SKM-1 (cell line): ENCODE measurements at regions not wholly inside any gene's neighbourhood (a gene's known extent, or its start where the extent isn't known, plus 50 kb on each side); places are given as distances from the start of the nearest gene placed in this dataset.
"Not testable (repeated sequence)": the region's sequence is repeated elsewhere in the genome, so short reads cannot be mapped to it uniquely, and the experiment has no call there.

Experiments used
- DNase-seq: peaks from one replicate; lab custom pipeline; 2025; ENCODE audit not compliant: unreplicated experiment; lab: John Stamatoyannopoulos, UW

DNA sequence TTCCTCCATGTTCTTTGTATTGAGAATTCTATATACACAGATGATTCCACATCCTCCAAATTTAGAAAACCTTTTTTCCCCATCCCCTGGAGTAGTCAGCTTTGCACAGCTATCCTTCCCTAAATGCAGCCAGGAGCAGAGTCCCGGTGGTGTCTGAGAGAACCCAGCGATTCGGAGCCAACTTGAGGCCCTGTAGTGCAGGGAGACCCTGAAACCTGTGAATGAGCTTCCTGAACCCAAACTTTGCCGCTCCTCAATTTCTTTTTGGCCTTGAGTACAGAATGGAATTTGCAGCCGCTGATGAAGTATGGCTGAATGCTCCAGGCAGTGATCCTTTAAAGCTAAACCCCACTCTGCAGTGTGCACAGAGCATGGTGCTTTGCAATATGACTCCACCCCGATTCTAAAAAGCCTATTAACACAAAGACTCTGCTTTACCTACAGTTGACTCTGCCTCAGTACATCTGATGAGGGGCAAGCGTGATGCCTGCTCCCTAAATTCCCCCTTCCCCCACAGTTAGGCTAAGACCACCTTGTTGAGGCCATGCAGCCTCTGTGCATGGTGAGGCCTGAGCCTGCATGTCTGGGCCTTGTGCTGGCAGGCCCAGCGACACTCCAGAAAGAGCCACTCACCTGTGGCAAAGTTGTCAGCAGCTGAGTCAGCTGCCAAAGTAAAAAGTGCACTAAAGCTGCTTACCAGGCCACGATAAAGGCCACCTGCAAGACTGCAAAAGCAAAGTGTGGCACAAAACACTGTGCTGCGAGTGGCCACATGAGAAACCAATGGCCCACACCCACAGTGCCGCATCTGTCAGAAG, 82.1 kb downstream of the PLEKHG1 start:
- no peak for DNase-seq

DNA sequence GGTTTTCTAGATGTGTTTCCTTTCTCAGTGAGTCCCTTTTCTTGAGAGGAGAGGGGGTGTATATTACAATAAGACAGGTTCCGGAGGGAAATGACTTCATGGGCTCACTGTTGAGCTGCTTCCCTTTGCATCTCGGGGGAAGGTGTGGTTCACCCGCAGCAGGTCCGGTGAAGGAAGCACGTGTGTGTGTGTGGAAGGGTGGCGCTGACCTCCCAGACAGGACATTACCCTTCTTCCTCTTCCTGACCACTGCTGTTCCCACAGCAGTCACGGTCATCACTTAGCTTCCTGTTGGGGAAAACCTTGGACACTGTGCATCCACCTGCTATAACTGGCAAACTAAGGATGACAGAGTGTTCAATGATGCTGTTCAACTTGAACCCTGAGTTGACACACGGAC, 83.6 kb downstream of the PLEKHG1 start:
- no peak for DNase-seq

DNA sequence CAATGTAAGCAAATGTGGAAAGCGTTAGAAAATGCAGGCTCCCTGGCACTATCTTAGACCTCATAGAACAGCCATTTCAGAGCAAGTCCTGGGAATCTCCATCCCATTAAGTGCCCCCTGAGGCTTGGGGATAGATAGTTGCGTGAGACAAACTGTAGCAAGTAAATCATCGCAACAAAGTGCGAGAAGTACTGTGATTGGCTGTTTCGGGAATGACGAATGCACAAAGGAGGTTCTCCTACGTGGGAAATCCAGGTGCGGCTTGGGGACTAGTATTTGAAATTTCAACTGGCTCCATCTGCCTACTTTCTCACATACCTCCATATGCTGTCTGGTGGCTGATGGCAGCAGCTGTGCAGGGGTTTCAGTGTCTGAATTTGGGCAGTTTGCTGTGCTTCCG, 84.5 kb downstream of the PLEKHG1 start:
- no peak for DNase-seq

DNA sequence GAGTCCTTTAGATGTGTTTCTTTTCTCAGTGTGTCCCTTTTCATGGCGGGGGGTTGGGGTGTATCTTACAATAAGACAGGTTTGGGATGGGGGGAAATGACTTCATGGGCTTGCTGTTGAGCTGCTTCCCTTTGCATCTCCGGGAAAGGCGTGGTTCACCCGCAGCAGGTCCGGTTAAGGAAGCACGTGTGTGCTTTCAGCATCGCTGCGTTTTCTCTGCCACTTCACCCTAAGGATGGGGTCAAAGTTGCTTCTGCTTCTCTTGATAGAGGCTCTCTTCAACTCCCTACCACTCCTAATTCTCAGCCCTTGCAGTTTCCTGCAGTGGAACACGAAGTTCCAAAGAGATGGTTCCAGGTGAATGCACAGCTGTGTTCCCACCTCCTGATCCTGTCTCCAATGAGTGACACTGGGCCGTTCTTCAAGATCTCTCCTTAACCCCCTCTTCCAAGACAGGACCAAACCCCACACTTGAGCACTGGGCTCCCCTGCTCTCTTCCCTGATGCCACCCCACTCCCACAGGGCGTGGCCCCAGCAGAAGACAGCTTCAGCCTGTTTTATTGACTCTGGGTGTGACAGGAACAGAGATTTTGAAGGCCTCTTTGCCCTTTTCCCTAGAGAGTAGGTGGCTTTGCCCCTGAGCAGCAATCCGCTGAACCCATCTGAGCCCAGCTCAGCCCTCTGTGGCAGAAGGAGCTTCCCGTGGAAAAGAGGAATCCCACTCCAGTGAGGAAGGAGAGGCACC, 85.2 kb downstream of the PLEKHG1 start:
- DNase-seq: no peak

DNA sequence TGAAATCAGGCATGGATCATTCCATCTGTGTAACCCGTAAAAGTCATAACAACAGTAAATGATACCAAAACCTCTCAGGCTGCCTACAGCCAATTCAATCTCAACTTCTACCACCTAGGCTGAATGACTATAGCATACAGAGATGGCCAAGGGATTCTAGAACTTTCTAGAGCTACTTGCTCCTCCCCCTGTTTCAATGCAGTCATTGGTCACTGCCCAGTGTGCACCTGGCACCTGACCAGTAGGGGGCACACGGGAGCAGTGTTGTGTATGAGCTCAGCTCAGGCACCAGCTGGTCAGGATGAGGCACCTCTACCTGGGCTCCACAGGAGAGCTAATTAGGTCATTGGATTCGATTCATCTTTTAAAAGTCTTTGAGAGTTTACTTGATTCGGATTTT, 86.2 kb downstream of the PLEKHG1 start:
- DNase-seq: no peak

DNA sequence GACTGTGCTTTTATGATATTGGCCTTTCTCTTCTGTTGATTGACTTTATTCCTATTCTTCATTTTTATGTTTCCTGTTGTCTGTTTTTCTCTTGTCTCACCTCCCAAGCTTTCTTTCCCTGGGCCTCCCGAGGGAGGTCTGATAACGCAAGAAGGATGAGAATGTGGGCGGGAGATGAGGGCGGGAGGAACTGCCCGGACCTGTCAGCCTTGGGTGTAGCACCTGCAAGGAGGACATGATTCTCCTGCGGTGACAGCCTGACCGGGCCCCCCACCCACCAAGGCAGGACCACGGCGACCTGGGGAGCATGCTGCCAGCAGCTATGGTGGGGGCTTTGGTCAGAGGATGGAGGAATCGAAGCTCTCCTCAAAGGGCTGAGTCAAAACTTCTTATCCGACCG, 86.9 kb downstream of the PLEKHG1 start:
- DNase-seq: no peak

DNA sequence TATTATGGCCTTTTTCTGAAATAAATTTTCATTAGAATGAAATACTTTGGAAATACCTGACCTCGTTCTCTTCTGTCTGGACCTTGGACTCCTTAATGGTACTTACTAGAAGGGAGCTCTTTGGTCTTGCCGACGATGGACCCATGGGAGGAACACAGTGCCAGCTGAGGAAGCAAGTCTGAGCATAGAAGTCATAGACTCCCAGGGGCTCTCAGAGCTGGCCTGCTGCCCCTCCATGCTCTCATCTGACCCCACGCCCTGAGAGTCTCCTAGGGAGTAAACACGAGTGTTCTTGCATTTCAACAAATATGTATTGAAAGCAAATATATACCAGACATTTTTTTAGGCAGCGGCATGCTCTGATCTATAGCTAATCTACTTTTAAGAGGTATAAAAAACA, 87.8 kb downstream of the PLEKHG1 start:
- DNase-seq: no peak

DNA sequence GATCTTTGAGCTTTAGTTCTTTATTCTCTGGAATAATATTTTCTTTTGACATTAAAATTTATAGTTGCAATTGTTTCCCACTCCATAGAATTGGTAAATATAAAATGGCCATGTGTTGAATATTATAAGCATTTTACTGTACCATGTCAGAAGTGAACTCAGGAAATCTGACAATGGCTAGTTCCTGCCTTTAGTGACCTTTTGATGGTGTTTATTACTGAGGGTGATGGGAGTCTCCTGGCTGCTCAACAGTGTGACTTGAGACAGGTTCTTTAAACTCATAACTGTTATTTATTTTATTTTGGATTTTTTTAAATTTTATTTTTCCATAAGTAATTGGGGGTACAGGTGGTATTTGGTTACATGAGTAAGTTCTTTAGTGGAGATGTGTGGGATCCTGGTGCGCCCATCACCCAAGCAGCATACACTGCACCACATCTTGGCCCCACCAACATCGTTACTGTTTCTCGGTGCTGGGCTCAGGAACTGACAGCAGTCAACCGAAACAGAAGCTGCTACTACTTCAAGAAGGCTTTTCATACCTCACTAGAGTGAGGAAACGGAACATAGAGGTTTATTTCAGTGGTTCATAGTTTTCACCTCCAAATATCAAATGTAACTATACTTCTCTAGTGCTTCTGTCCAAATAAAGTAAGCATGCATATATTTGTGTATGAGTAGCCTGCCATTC, 90.4 kb downstream of the PLEKHG1 start:
- DNase-seq: no peak

DNA sequence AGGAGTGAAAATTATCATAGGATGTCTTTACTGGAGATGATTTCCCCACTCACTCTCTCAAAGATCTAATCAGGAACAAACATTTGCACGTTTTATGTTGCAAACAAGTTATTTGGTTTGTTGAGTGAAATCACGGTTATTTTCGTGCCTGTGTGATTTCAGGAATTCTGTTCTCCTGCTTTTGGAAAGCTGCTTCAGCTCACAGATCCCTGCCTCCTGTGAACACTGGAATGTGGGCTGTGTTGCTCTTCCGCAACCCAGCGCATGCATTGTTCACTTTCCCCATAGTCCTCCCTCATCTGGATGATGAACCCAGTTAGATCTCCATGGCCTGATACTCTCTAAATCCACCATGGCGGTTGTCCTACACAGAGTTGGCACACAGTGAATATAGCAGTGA, 91.0 kb downstream of the PLEKHG1 start:
- no peak for DNase-seq

DNA sequence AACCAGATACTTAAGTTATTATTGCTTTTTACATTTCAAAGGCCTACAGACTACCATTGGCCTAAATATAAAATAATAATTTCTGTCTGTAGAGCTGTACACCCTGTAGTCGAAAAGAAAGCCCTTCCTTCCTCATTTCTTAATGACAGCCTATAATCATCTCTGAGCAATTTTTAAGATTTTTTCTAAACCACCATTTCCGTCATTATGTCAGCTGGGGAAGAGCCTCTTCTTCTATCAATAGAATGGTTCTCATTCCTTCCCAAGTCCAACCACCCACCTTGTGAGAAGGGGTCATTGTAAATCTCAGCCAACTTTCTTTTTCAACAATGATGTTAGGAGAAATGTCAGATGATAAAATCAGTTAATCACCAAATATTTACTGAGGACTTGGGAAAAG, 91.8 kb downstream of the PLEKHG1 start:
- DNase-seq: no peak

DNA sequence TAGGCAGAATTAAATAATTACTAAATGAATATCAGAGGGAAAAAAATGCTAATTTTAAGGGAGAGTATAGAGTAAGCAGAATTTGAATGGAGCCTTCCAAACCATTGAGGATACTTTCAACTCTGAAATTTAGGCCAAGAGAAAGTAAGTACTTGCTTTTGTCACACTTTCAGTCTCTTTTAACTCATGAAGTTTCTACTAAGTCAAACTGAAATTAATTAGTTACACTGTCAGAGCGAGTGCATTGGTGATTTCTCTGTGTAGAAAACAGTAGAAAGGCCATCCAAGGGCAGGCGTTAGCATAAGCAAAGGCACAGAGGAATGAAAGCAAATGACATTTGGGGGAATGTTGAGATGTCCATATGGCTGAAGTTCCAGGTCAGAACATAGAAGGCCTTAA, 92.9 kb downstream of the PLEKHG1 start:
- DNase-seq: no peak

DNA sequence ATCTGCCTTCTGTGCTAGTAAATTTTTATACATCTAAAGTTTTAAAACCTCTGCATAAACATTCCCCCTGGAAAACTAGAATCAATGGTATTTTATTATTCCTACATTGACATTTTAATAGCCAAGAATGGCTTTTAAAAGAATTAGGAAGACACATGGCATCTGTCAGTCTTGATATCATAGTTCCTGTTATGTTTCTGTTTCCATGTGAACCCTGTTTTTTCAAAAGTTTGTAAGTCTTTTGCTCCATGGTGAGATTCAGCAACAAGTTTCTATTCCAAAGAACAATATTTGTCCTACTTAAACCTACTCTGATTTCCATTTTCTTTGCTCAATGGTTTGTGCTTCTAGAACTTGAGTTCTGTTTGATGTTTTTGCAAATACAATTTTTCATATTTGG, 95.2 kb downstream of the PLEKHG1 start:
- DNase-seq: no peak

DNA sequence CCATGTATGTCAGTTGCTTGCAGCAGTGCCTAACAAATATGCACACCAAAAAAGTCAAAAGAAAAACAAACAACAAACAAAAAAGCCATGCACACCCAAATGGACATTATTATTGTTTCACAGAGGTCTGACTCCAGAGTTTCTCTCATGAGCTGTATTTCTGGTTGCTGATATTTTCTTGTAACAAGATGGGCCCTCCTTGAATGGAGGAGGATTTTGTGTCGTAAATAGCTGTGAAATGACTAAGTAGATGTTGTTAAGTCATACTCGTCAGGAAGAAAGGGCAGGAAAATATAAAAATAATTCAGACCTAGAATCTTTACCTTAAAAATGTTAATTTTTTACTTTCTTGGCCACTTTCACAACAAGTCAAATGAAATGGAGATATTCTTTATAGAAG, 96.0 kb downstream of the PLEKHG1 start:
- DNase-seq: no peak

DNA sequence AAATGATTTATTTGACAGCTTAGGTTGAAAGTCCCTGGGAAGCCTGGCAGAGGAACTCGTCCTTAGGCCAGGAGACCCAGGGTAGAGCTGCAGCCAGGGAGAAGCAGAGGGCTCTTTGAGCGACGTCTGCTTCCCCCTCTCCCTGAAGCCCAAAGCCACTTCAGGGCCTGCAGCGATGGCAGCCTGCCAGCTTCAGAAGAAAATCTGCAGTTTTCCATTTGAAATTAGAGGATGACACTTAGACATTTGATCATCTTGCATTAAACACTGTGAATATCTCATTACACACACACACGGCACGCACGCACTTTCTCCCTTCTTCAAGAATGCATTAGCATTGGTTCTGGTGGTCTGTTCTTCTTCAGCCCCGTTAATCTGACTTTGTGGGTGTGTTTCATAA, 96.5 kb downstream of the PLEKHG1 start:
- no peak for DNase-seq

DNA sequence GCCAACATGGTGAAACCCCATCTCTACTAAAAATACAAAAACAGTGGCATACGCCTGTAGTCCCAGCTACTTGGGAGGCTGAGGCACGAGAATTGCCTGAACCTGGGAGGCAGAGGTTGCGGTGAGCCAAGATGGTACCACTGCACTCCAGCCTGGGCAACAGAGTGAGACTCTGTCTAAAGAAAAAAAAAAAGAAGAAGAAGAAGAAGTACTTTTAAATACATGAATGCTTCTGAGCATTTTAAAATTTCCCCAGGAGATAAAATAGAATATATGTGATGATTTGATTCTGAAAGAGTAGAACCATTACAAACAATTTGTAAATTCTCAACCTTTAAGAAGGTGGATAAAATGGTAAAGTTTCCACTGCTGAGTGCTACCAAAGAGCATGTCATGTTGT, 97.2 kb downstream of the PLEKHG1 start:
- DNase-seq: not testable (repeated sequence)

DNA sequence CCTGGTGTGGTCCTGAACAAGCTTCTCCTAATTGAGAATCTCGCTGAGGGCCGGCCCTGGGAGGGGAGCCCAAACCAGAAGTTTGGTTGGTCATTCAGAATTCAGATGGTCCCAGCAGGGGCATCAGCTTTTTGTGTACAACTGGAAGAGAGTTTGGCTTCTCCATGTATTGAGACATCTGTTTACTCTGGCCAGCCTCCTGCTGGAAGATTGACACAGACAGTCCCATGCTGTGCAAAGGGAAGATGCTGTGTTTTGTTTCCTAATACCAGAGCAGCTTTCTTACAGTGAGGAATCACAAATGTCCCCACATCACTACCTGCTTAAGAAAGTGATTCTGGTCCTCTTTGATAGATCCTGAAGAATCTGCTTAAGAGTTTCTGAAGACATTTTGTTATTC, 97.8 kb downstream of the PLEKHG1 start:
- DNase-seq: no peak

DNA sequence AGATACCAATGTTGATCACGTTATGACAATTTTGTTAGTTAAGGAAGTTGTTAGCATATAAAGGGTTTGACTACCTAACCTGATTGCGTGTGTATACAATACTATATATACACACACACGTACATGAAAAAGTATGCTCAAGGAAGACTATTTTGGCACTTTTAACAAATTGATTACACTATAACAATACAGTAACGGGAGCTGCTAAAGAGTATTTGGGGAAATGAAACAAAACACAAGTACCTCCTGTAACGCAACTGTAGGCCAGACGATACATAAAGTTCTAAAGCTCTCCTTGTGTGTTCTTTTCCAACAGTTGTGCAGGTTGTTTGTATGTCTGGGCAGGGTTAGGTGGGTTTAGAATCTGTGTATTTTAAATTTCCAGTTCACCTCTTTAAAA, 98.7 kb downstream of the PLEKHG1 start:
- no peak for DNase-seq

DNA sequence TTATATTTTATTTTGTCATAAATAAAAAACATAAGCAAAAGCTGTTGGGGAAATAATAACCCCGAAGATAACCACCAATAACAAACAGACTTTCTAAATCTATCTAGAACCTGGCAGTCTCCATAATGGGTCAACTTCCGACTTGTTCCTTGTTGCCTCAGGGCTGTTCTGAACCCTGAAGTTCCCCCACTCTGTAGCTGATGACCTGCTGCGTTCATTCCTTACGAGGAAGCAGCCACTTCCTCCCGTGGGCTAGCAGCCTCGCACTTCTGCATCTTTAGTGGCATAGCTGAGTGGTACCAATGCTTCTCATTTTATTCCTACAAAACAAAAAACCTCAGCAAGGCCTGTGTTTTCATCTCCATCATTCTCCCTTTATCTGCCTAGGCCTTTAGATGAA, 103.0 kb downstream of the PLEKHG1 start:
- peak; percentile 40 for DNase-seq

DNA sequence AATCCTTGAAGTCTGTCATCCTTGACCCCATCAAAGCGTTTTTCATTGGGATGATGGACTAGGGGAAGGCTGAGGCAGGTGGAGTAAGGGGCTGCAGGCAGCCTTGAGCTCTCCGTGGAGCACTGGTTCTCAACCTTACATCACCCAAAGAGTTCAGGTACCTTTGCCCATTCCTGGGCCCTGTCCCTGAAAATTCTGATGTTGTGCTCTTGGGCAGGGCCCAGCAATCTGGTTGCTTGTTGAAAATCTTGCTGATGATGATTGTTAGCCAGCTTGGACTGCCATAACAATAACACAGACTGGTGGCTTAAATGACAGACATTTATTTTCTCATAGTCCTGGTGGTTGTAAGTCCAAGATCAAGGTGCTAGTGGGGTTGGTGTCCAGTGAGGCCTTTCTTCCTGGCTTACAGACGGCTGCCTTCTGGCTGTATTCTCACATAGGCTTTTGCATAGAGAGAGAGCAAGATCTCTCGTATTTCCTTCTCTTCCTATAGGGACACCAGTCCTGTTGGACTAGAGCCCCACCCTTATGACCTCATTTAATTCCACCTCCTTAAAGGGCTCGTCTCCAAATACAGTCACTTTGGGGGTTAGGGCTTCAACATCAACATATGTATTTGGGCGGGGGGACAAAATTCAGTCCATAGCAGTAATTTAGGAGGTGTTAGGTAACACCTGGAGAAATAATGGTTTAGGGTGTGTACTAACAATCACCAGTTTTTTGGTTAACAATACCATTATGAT, 104.9 kb downstream of the PLEKHG1 start:
- no peak for DNase-seq

DNA sequence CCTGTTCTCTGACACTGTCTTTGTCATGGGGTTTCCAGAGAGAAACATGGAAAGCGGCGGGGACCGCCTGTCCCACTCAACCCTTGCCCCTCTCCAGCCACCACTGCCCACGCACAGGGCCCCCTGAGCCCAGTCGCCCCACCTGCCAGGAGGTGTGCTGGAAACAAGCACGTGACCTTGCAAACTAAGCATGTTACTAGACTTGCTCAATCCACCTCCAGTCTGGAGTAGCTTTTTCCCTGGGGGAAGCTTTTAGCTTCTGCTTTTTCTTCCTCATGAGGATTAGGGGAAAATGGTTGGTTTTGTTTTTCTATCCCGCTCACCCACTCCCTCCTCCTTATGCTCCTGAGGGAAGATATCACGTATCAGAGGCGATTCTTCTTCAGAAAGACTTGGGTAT, 105.7 kb downstream of the PLEKHG1 start:
- no peak for DNase-seq

DNA sequence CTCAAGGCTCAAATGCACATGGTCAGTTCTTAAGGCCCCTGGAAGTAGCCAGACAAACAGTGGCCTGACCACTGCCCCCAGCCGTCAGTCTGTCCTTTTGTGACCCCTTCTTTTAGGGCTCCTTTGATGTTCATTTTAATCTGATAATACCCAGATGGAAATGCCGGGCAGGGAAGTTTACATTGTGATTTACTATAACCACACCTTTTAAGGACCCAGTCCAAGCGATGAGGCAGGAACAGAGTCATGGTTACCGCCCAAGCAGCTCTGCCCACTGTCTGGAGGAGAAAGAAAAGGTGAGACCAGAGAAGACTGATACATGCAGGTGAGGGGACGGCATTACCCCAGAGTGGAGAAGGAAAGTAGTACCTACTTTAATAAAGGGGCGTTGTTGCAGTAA, 110.6 kb downstream of the PLEKHG1 start:
- DNase-seq: no peak
